MCF 10A (cell line): ENCODE measurements at regions not wholly inside any gene's neighbourhood (a gene's known extent, or its start where the extent isn't known, plus 50 kb on each side); places are given as distances from the start of the nearest gene placed in this dataset.

ENCODE experiments used
- BruUV-seq: library from RNA; stranded (reverse); fragments of 400-500 nt; replicated peaks from 2 replicates; lab custom pipeline; 2021; lab: Mats Ljungman, UMichigan
- CTCF ChIA-PET: fragments of 300-600 bp; sonication (Branson Sonifier 250); formaldehyde crosslinking; extraction: SDS; loops from one replicate; lab custom pipeline; 2021; ENCODE audit warnings: antibody characterized with exemption, inconsistent platforms; lab: Yijun Ruan, JAX
- POLR2A ChIA-PET: fragments of 300-600, 350-650 bp; sonication (Branson Sonifier 250); formaldehyde crosslinking; extraction: SDS; loops from one replicate; lab custom pipeline; 2020; ENCODE audit warnings: antibody characterized with exemption, inconsistent platforms; lab: Yijun Ruan, JAX
- DNase-seq: peaks from one replicate; pipeline ENCODE4 v3.0.0-alpha.2; 2018; ENCODE audit not compliant: unreplicated experiment
- H3K27ac Mint-ChIP-seq: one replicate; pipeline ENCODE4 v1.8.0; 2022; ENCODE audit warnings: mild to moderate bottlenecking, low read depth, mixed read lengths; ENCODE audit not compliant: unreplicated experiment
- H3K27me3 Mint-ChIP-seq: one replicate; pipeline ENCODE4 v1.8.0; 2022; ENCODE audit warnings: mixed read lengths; ENCODE audit not compliant: insufficient read depth, unreplicated experiment
- H3K36me3 Mint-ChIP-seq: one replicate; pipeline ENCODE4 v1.8.0; 2022; ENCODE audit warnings: mild to moderate bottlenecking, moderate library complexity, mixed read lengths; ENCODE audit not compliant: insufficient read depth, unreplicated experiment
- H3K4me1 Mint-ChIP-seq: one replicate; pipeline ENCODE4 v1.8.0; 2022; ENCODE audit warnings: mixed read lengths; ENCODE audit not compliant: insufficient read depth, unreplicated experiment
- H3K4me3 Mint-ChIP-seq: one replicate; pipeline ENCODE4 v1.8.0; 2022; ENCODE audit warnings: mild to moderate bottlenecking, moderate library complexity, mixed read lengths; ENCODE audit not compliant: unreplicated experiment
- H3K9me3 Mint-ChIP-seq: one replicate; pipeline ENCODE4 v1.8.0; 2022; ENCODE audit warnings: mixed read lengths; ENCODE audit not compliant: unreplicated experiment
- CTCF ChIP-seq: fragments of 200-600 bp; IDR thresholded peaks from one replicate; pipeline ENCODE4 v1.8.0; 2022; ENCODE audit warnings: antibody characterized with exemption, mild to moderate bottlenecking; ENCODE audit not compliant: unreplicated experiment
- intact Hi-C: fragments of 100-400 bp; cut with micrococcal nuclease; formaldehyde crosslinking; loops from 2 replicates; pipeline ENCODE4 v1.14.1; 2022

GRCh38 chr5:133698646-133699526 is 86.5 kb upstream of the FSTL4 start:
- CTCF ChIA-PET, result interaction anchor here (0.6 to 1.2 kb wide), 3 partner anchors 16 to 170 kb away, joined by 3 to 4 read pairs (median 3); no protein-coding TSS in a partner anchor
- no peak overlapping the region for H3K4me3 Mint-ChIP-seq
- H3K4me1 Mint-ChIP-seq, result no peaks in the 10 kb centered on the region
- no peaks in the 10 kb centered on the region for H3K9me3 Mint-ChIP-seq
- no peaks in the 10 kb centered on the region for H3K36me3 Mint-ChIP-seq
- no peak for TF ChIP-seq CTCF
- no peak for DNase-seq
- intact Hi-C loops, result no loop called here
- POLR2A ChIA-PET, result no interaction called here
- H3K27me3 Mint-ChIP-seq, result peaks cover 43% of the 10 kb centered on the region
- BruUV-seq, result no TSS peak
- H3K27ac Mint-ChIP-seq, result no peak overlapping the region

- Mint-ChIP-seq H3K27ac (no peak overlapping the region), H3K27me3 (peaks cover 46% of the 10 kb centered on the region), H3K36me3 (no peaks in the 10 kb centered on the region), H3K4me1 (no peaks in the 10 kb centered on the region), H3K9me3 (no peaks in the 10 kb centered on the region), H3K4me3 (no peak overlapping the region)
- BruUV-seq, result no TSS peak
- ChIA-PET CTCF (interaction anchor here (0.6 kb wide), 1 partner anchor 57 kb away, joined by 3 read pairs; no protein-coding TSS in a partner anchor), POLR2A (no interaction called here)
- DNase-seq, result no peak
- intact Hi-C loops, result no loop called here
- no peak for TF ChIP-seq CTCF
Observed at GRCh38 chr5:133698259-133698554, 85.9 kb upstream of the FSTL4 start.

GRCh38 chr5:133697536-133698258 is 85.4 kb upstream of the FSTL4 start:
- intact Hi-C loops, result no loop called here
- no peaks in the 10 kb centered on the region for H3K36me3 Mint-ChIP-seq
- TF ChIP-seq CTCF, result no peak
- CTCF ChIA-PET, result interaction anchor here (0.5 kb wide), 1 partner anchor 81 kb away, joined by 3 read pairs; no protein-coding TSS in a partner anchor
- H3K4me1 Mint-ChIP-seq, result no peaks in the 10 kb centered on the region
- peaks cover 51% of the 10 kb centered on the region for H3K27me3 Mint-ChIP-seq
- H3K27ac Mint-ChIP-seq, result no peak overlapping the region
- no peaks in the 10 kb centered on the region for H3K9me3 Mint-ChIP-seq
- no peak for DNase-seq
- no peak overlapping the region for H3K4me3 Mint-ChIP-seq
- BruUV-seq, result no TSS peak
- POLR2A ChIA-PET, result interaction anchor here (0.9 kb wide), 1 partner anchor 19 kb away, joined by 5 read pairs; no protein-coding TSS in a partner anchor
